ENCODE measurements at regions not wholly inside any gene's neighbourhood (a gene's known extent, or its start where the extent isn't known, plus 50 kb on each side); places are given as distances from the start of the nearest gene placed in this dataset.
"Not testable (repeated sequence)": the region's sequence is repeated elsewhere in the genome, so short reads cannot be mapped to it uniquely, and the experiment has no call there.

DNA sequence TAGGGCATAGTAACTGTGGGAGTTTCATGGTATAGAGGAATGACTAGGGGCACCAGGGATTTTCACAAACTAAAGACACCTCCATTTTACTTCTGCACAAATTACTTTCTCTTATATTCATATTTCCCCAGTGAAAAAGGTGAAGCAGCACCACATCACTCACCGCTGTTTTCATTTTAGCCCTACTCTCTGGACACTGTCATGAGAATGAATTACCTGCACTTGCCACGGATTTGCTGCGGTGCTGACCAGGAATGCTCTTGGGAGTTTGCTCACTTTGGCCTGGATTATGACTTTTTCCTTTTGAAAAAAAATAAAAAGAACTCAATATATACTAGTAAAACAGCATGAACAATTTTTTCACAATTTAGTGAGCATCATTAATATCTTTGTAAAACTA, 351.3 kb downstream of the NKX6-1 start:
- DNase-seq: no peak
- TF ChIP-seq CTCF (IDR thresholded peaks at IDR 0.05): no peak
- Mint-ChIP-seq H3K36me3 (ENCODE audit: low read depth) (no peaks in the 10 kb centered on the region), H3K27ac (no peak overlapping the region), H3K27me3 (ENCODE audit: insufficient read depth) (0 out of 2 replicates have a peak, but pooled peaks cover 2% of the 10 kb centered on the region), H3K4me1 (ENCODE audit: low read depth) (no peaks in the 10 kb centered on the region), H3K9me3 (no peaks in the 10 kb centered on the region), H3K4me3 (no peak overlapping the region)

GRCh38 chr4:84146300-84146959, 352.7 kb downstream of the NKX6-1 start:
- no peak overlapping the region for H3K27ac Mint-ChIP-seq
- H3K4me3 Mint-ChIP-seq: no peak overlapping the region
- no peaks in the 10 kb centered on the region for H3K36me3 Mint-ChIP-seq (ENCODE audit: low read depth)
- H3K9me3 Mint-ChIP-seq: no peaks in the 10 kb centered on the region
- 0 out of 2 replicates have a peak, but pooled peaks cover 2% of the 10 kb centered on the region for H3K27me3 Mint-ChIP-seq (ENCODE audit: insufficient read depth)
- TF ChIP-seq CTCF (IDR thresholded peaks at IDR 0.05): no peak
- no peak for DNase-seq
- H3K4me1 Mint-ChIP-seq (ENCODE audit: low read depth): no peaks in the 10 kb centered on the region

DNA sequence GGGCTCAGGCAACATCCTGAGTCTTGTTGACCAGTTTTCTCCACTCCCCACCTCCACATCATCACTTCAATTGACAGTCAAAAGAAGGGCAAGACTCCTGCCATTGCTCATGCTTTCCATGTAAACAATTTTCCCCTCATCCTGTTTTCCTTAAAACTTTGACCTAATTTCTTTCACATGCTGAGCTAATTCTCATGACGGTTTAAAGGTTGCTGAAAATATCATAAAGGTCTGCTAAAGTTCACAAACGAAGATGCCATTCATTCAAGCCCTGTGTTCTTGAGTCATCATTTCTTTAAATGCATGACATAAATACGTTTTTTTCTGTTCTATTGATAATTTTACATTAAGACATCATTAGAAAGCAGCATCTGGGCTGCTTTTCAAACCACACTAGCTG, 353.9 kb downstream of the NKX6-1 start:
- TF ChIP-seq CTCF (IDR thresholded peaks at IDR 0.05): no peak
- DNase-seq: no peak
- H3K4me1 Mint-ChIP-seq (ENCODE audit: low read depth): no peaks in the 10 kb centered on the region
- H3K4me3 Mint-ChIP-seq: no peak overlapping the region
- H3K27me3 Mint-ChIP-seq (ENCODE audit: insufficient read depth): 0 out of 2 replicates have a peak, but pooled peaks cover 2% of the 10 kb centered on the region
- no peaks in the 10 kb centered on the region for H3K9me3 Mint-ChIP-seq
- H3K27ac Mint-ChIP-seq: no peak overlapping the region
- no peaks in the 10 kb centered on the region for H3K36me3 Mint-ChIP-seq (ENCODE audit: low read depth)

DNA sequence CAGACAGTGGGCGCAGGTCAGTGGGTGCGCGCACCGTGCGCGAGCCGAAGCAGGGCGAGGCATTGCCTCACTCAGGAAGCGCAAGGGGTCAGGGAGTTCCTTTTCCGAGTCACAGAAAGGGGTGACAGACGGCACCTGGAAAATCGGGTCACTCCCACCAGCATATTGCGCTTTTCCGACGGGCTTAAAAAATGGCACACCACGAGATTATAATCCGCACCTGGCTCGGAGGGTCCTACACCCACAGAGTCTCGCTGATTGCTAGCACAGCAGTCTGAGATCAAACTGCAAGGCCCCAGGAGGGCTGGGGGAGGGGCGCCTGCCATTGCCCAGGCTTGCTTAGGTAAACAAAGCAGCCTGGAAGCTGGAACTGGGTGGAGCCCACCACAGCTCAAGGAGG, 372.2 kb downstream of the NKX6-1 start:
- not testable (repeated sequence) for H3K4me3 Mint-ChIP-seq; H3K9me3 Mint-ChIP-seq; H3K4me1 Mint-ChIP-seq (ENCODE audit: low read depth); H3K27me3 Mint-ChIP-seq (ENCODE audit: insufficient read depth); H3K36me3 Mint-ChIP-seq (ENCODE audit: low read depth); H3K27ac Mint-ChIP-seq; DNase-seq

- no peaks in the 10 kb centered on the region for H3K36me3 Mint-ChIP-seq (ENCODE audit: low read depth)
- peaks cover 7% of the 10 kb centered on the region for H3K9me3 Mint-ChIP-seq
- TF ChIP-seq CTCF (IDR thresholded peaks at IDR 0.05): no peak
- H3K4me3 Mint-ChIP-seq: no peak overlapping the region
- no peak overlapping the region for H3K27ac Mint-ChIP-seq
- H3K4me1 Mint-ChIP-seq (ENCODE audit: low read depth): no peaks in the 10 kb centered on the region
- DNase-seq: no peak
- no peaks in the 10 kb centered on the region; the same call in 1 of the 2 replicates for H3K27me3 Mint-ChIP-seq (ENCODE audit: insufficient read depth)
These were observed 372.9 kb downstream of the NKX6-1 start for GRCh38 chr4:84126061-84126787.

DNA sequence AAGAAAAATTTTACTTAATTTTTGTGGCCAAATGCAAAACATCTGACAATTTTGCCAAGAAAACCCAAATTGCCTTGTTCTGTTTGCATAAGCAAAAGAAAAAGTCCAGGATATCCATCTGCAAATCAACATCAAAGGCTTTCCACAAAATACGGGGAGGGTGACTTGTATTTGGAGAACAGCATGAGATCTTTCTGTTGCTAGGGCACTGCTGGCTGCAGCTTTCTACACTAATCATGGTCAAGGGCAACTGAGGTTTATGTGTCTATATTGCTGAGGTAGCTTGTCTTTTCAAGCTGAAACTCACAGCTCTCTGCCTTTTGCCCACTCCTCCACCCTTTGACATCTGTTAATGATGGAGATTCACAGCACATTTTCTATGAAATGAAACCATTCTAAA, 389.1 kb downstream of the NKX6-1 start:
- TF ChIP-seq CTCF (IDR thresholded peaks at IDR 0.05): no peak
- H3K27ac Mint-ChIP-seq: no peak overlapping the region
- H3K4me3 Mint-ChIP-seq: no peak overlapping the region
- H3K36me3 Mint-ChIP-seq (ENCODE audit: low read depth): no peaks in the 10 kb centered on the region; the same call in 1 of the 2 replicates
- DNase-seq: no peak
- H3K27me3 Mint-ChIP-seq (ENCODE audit: insufficient read depth): peaks cover 2% of the 10 kb centered on the region; the same call in 1 of the 2 replicates
- H3K9me3 Mint-ChIP-seq: peaks cover 11% of the 10 kb centered on the region
- no peaks in the 10 kb centered on the region for H3K4me1 Mint-ChIP-seq (ENCODE audit: low read depth)

DNA sequence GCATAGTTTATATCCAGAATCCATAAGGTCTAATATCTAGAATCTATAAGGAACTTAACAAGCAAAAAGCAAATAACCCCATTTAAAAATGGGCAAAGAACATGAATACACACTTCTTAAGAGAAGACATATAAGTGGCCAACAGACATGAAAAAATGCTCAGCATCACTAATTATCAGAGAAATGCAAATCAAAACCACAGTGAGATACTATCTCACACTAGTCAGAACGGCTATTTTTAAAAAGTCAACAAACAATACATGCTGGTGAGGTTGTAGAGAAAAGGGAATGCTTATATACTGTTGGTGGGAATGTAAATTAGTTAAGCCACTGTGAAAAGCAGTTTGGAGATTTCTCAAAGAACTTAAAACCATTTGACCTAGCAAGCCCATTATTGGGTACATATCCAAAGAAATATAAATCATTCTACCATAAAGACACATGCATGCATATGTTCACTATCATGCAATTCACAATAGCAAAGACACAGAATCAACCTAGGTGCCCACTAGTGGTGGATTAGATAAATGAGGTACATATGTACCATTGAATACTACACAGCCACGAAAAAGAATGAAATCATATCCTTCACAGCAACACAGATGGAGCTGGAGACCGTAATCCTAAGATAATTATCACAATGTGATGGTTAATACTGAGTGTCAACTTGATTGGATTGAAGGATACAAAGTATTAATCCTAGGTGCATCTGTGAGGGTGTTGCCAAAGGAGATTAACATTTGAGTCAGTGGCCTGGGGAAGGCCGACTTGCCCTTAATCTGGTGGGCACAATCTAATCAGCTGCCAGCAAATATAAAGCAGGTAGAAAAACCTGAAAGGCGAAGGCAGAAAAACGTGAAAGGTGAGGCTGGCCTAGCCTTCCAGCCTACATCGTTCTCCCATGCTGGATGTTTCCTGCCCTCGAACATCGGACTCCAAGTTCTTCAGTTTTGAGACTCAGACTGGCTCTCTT, 397.2 kb downstream of the NKX6-1 start:
- DNase-seq; H3K4me1 Mint-ChIP-seq (ENCODE audit: low read depth); H3K27ac Mint-ChIP-seq; H3K36me3 Mint-ChIP-seq (ENCODE audit: low read depth); H3K27me3 Mint-ChIP-seq (ENCODE audit: insufficient read depth); H3K4me3 Mint-ChIP-seq; H3K9me3 Mint-ChIP-seq: not testable (repeated sequence)

All from HFFc6 (cell line).